ENCODE measurements at regions not wholly inside any gene's neighbourhood (a gene's known extent, or its start where the extent isn't known, plus 50 kb on each side); places are given as distances from the start of the nearest gene placed in this dataset.

GRCh38 chr9:82273121-82273520 is 284.5 kb downstream of the SPATA31D1 start:
- Histone ChIP-seq H3K36me3 (no peaks in the 10 kb centered on the region), H3K4me3 (no peak overlapping the region), H3K9me3 (no peaks in the 10 kb centered on the region), H3K4me1 (no peaks in the 10 kb centered on the region), H3K27ac (no peak overlapping the region), H3K27me3 (ENCODE audit: low read depth) (no peaks in the 10 kb centered on the region)
- intact Hi-C loops (cut with DNase I), result no loop called here
- DNase-seq, result no peak
- ATAC-seq, result no peak
- TF ChIP-seq CTCF (IDR thresholded peaks at IDR 0.05), result no peak

- no peak for ATAC-seq
- no peak overlapping the region for H3K27ac ChIP-seq
- H3K27me3 ChIP-seq (ENCODE audit: low read depth), result no peaks in the 10 kb centered on the region
- no peaks in the 10 kb centered on the region for H3K9me3 ChIP-seq
- H3K4me3 ChIP-seq, result no peak overlapping the region
- TF ChIP-seq CTCF (IDR thresholded peaks at IDR 0.05), result no peak
- no peaks in the 10 kb centered on the region for H3K36me3 ChIP-seq
- no peaks in the 10 kb centered on the region for H3K4me1 ChIP-seq
- intact Hi-C loops (cut with DNase I), result no loop called here
- no peak for DNase-seq
Measured at GRCh38 chr9:82275258-82275927, 286.8 kb downstream of the SPATA31D1 start.

GRCh38 chr9:82281066-82281465 is 292.5 kb downstream of the SPATA31D1 start:
- H3K4me1 ChIP-seq, result no peaks in the 10 kb centered on the region
- no peak for ATAC-seq
- no peak for TF ChIP-seq CTCF (IDR thresholded peaks at IDR 0.05)
- no peak for DNase-seq
- no peak overlapping the region for H3K27ac ChIP-seq
- peaks cover under 1% of the 10 kb centered on the region for H3K9me3 ChIP-seq
- H3K36me3 ChIP-seq, result no peaks in the 10 kb centered on the region
- H3K27me3 ChIP-seq (ENCODE audit: low read depth), result no peaks in the 10 kb centered on the region
- intact Hi-C loops (cut with DNase I), result no loop called here
- H3K4me3 ChIP-seq, result no peak overlapping the region

GRCh38 chr9:82284758-82285157 is 296.2 kb downstream of the SPATA31D1 start:
- Histone ChIP-seq H3K4me3 (no peak overlapping the region), H3K4me1 (no peaks in the 10 kb centered on the region), H3K36me3 (no peaks in the 10 kb centered on the region), H3K27ac (no peak overlapping the region), H3K9me3 (peaks cover 17% of the 10 kb centered on the region), H3K27me3 (ENCODE audit: low read depth) (no peaks in the 10 kb centered on the region)
- no peak for ATAC-seq
- no peak for DNase-seq
- intact Hi-C loops (cut with DNase I), result no loop called here
- no peak for TF ChIP-seq CTCF (IDR thresholded peaks at IDR 0.05)

GRCh38 chr9:82295181-82295580 is 306.6 kb downstream of the SPATA31D1 start:
- H3K4me1 ChIP-seq, result no peaks in the 10 kb centered on the region
- no peak overlapping the region for H3K4me3 ChIP-seq
- no peaks in the 10 kb centered on the region for H3K36me3 ChIP-seq
- ATAC-seq (no peak), DNase-seq (no peak)
- H3K27me3 ChIP-seq (ENCODE audit: low read depth), result no peaks in the 10 kb centered on the region
- no peak for TF ChIP-seq CTCF (IDR thresholded peaks at IDR 0.05)
- peaks cover 3% of the 10 kb centered on the region for H3K9me3 ChIP-seq
- H3K27ac ChIP-seq, result no peak overlapping the region
- intact Hi-C loops (cut with DNase I), result no loop called here

All from lower lobe of right lung (tissue), 2 donors.